HG02798 (cell line): ENCODE measurements at regions not wholly inside any gene's neighbourhood (a gene's known extent, or its start where the extent isn't known, plus 50 kb on each side); places are given as distances from the start of the nearest gene placed in this dataset.
A peak's percentile ranks its signal among the peaks of the same experiment; 100 is the strongest.

Source experiments
- ATAC-seq: cut with Tn5 transposase; IDR thresholded peaks from one replicate; pipeline ENCODE4 v1.9.1; 2021; ENCODE audit warnings: mild to moderate bottlenecking; ENCODE audit not compliant: unreplicated experiment, poor library complexity

GRCh38 chr4:165610679-165611437 lies 232.1 kb downstream of the CPE start:
- no peak for ATAC-seq

- peak; percentile 91 for ATAC-seq
Measured at GRCh38 chr4:165612936-165613335, 234.1 kb downstream of the CPE start.

- ATAC-seq = no peak
Measured at GRCh38 chr4:165613581-165613980, 234.8 kb downstream of the CPE start.

- ATAC-seq = no peak
Measured at GRCh38 chr4:165620913-165621312, 242.1 kb downstream of the CPE start.

- no peak for ATAC-seq
Measured at GRCh38 chr4:165621983-165622382, 243.2 kb downstream of the CPE start.

- ATAC-seq = no peak
Measured at GRCh38 chr4:165625281-165625680, 246.5 kb downstream of the CPE start.

GRCh38 chr4:165626316-165626715 lies 246.7 kb upstream of the TLL1 start:
- ATAC-seq = no peak

- ATAC-seq = no peak
Measured at GRCh38 chr4:165627128-165627527, 245.9 kb upstream of the TLL1 start.

- ATAC-seq = peak; percentile 37
Measured at GRCh38 chr4:165627548-165627947, 245.5 kb upstream of the TLL1 start.

GRCh38 chr4:165628572-165628971 lies 244.5 kb upstream of the TLL1 start:
- no peak for ATAC-seq

- no peak for ATAC-seq
Measured at GRCh38 chr4:165630671-165631070, 242.4 kb upstream of the TLL1 start.

GRCh38 chr4:165631208-165631894 lies 241.7 kb upstream of the TLL1 start:
- no peak for ATAC-seq

GRCh38 chr4:165631912-165632311 lies 241.1 kb upstream of the TLL1 start:
- no peak for ATAC-seq

GRCh38 chr4:165634766-165635165 lies 238.3 kb upstream of the TLL1 start:
- no peak for ATAC-seq

GRCh38 chr4:165635381-165635780 lies 237.7 kb upstream of the TLL1 start:
- no peak for ATAC-seq

- ATAC-seq = no peak
Measured at GRCh38 chr4:165635951-165636350, 237.1 kb upstream of the TLL1 start.

- ATAC-seq = no peak
Measured at GRCh38 chr4:165651901-165652300, 221.1 kb upstream of the TLL1 start.

GRCh38 chr4:165654556-165654955 lies 218.5 kb upstream of the TLL1 start:
- ATAC-seq = no peak

- no peak for ATAC-seq
Measured at GRCh38 chr4:165656399-165656798, 216.6 kb upstream of the TLL1 start.

GRCh38 chr4:165656829-165657490 lies 216.1 kb upstream of the TLL1 start:
- ATAC-seq = no peak

- no peak for ATAC-seq
Measured at GRCh38 chr4:165662341-165662740, 210.7 kb upstream of the TLL1 start.
